ENCODE measurements at regions not wholly inside any gene's neighbourhood (a gene's known extent, or its start where the extent isn't known, plus 50 kb on each side); places are given as distances from the start of the nearest gene placed in this dataset.
A peak's percentile ranks its signal among the peaks of the same experiment; 100 is the strongest.

GRCh38 chr17:31745964-31746600 is 113.0 kb downstream of the COPRS start:
- intact Hi-C loops (cut with DNase I) = no loop called here
- Histone ChIP-seq H3K27ac (ENCODE audit: low read depth in 2 of 2, low read length in 2 of 2) (no peak overlapping the region), H3K27me3 (ENCODE audit: control insufficient read depth, insufficient read depth, low read length) (no peaks in the 10 kb centered on the region), H3K4me1 (ENCODE audit: control insufficient read depth in 2 of 3, insufficient read depth in 2 of 3, low read depth in 1 of 3, low read length in 3 of 3) (peaks cover 0 to 3% (median 0%) of the 10 kb centered on the region in 3 donors), H3K4me3 (ENCODE audit: low read length in 3 of 3) (no peak overlapping the region), H3K9me3 (ENCODE audit: control insufficient read depth in 2 of 3, insufficient read depth in 1 of 3, low read length in 3 of 3) (no peaks in the 10 kb centered on the region), H3K36me3 (ENCODE audit: control insufficient read depth in 2 of 3, insufficient read depth in 3 of 3, low read length in 3 of 3) (no peaks in the 10 kb centered on the region), H3K9ac (ENCODE audit: low read length in 3 of 3) (no peak overlapping the region)
- TF ChIP-seq CTCF (IDR thresholded peaks at IDR 0.05; ENCODE audit: borderline replicate concordance, extremely low read depth, insufficient read depth) = no peak
- no peak for DNase-seq
- no peak for FAIRE-seq

GRCh38 chr17:31744511-31744951 is 114.5 kb downstream of the COPRS start:
- Histone ChIP-seq H3K36me3 (ENCODE audit: control insufficient read depth in 2 of 3, insufficient read depth in 3 of 3, low read length in 3 of 3) (no peaks in the 10 kb centered on the region), H3K27ac (ENCODE audit: low read depth in 2 of 2, low read length in 2 of 2) (no peak overlapping the region), H3K4me1 (ENCODE audit: control insufficient read depth in 2 of 3, insufficient read depth in 2 of 3, low read depth in 1 of 3, low read length in 3 of 3) (peaks cover 0 to 3% (median 0%) of the 10 kb centered on the region in 3 donors), H3K27me3 (ENCODE audit: control insufficient read depth, insufficient read depth, low read length) (no peaks in the 10 kb centered on the region), H3K4me3 (ENCODE audit: low read length in 3 of 3) (no peak overlapping the region), H3K9ac (ENCODE audit: low read length in 3 of 3) (no peak overlapping the region), H3K9me3 (ENCODE audit: control insufficient read depth in 2 of 3, insufficient read depth in 1 of 3, low read length in 3 of 3) (no peaks in the 10 kb centered on the region)
- FAIRE-seq (no peak), DNase-seq (peak in 3 of 5 donors; percentile 65 to 90 (median 81))
- intact Hi-C loops (cut with DNase I) = no loop called here
- TF ChIP-seq CTCF (IDR thresholded peaks at IDR 0.05; ENCODE audit: borderline replicate concordance, extremely low read depth, insufficient read depth) = no peak

- H3K9me3 ChIP-seq (ENCODE audit: control insufficient read depth in 2 of 3, insufficient read depth in 1 of 3, low read length in 3 of 3) = no peaks in the 10 kb centered on the region
- DNase-seq = peak in 3 of 5 donors; percentile 38 to 76 (median 44)
- intact Hi-C loops (cut with DNase I) = no loop called here
- FAIRE-seq = no peak
- H3K4me3 ChIP-seq (ENCODE audit: low read length in 3 of 3) = no peak overlapping the region
- H3K4me1 ChIP-seq (ENCODE audit: control insufficient read depth in 2 of 3, insufficient read depth in 2 of 3, low read depth in 1 of 3, low read length in 3 of 3) = peaks cover 0 to 3% (median 0%) of the 10 kb centered on the region in 3 donors
- H3K9ac ChIP-seq (ENCODE audit: low read length in 3 of 3) = no peak overlapping the region
- no peaks in the 10 kb centered on the region for H3K36me3 ChIP-seq (ENCODE audit: control insufficient read depth in 2 of 3, insufficient read depth in 3 of 3, low read length in 3 of 3)
- H3K27ac ChIP-seq (ENCODE audit: low read depth in 2 of 2, low read length in 2 of 2) = no peak overlapping the region
- TF ChIP-seq CTCF (IDR thresholded peaks at IDR 0.05; ENCODE audit: borderline replicate concordance, extremely low read depth, insufficient read depth) = no peak
- H3K27me3 ChIP-seq (ENCODE audit: control insufficient read depth, insufficient read depth, low read length) = no peaks in the 10 kb centered on the region
Observed at GRCh38 chr17:31743797-31744196, 115.2 kb downstream of the COPRS start.
